GM21526 (cell line): ENCODE measurements at regions not wholly inside any gene's neighbourhood (a gene's known extent, or its start where the extent isn't known, plus 50 kb on each side); places are given as distances from the start of the nearest gene placed in this dataset.

ENCODE experiments used
- ATAC-seq: cut with Tn5 transposase; IDR thresholded peaks from one replicate; pipeline ENCODE4 v1.9.1; 2021; ENCODE audit warnings: moderate library complexity; ENCODE audit not compliant: unreplicated experiment, low FRiP score

GRCh38 chr10:83824099-83824498 is 315.2 kb upstream of the GHITM start:
- ATAC-seq = no peak

- no peak for ATAC-seq
Measured at GRCh38 chr10:83834096-83834495, 305.2 kb upstream of the GHITM start.

DNA sequence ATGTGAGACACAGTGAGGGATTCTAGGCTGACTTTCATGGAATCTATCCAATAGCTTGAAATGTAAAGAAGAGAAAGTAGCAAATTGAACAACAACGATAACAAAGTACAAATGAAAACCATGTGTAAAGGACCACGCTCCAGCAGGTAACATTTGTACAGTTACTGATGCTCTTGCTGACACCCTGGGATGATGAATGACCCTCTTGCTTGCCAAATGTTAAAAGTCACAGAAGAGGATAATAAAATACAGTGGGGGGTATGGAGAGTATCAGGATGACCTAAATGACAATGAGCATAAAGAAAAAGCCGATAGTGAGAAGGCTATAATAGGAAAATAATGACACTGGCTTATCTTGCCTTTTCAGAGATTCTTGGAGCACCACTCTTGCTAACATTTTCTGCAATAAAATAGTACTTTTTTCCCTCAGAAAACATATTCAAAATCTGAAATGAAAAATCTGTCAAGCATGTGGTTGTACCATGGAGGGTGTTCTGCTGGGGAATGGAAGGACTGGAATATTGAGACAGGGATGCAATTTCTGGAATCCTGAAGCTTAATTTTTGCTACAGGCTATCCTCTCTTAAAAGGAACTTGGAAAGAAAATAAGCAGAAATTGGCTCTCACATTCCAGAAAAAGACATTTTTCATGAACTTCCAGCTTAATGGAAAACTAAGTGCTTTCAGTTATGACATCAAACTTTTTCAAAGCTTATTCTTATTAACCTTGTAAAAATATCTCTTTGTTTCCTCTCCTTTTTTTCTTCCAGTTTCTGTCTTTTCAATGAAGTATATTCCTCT is 303.2 kb upstream of the GHITM start:
- ATAC-seq = no peak

DNA sequence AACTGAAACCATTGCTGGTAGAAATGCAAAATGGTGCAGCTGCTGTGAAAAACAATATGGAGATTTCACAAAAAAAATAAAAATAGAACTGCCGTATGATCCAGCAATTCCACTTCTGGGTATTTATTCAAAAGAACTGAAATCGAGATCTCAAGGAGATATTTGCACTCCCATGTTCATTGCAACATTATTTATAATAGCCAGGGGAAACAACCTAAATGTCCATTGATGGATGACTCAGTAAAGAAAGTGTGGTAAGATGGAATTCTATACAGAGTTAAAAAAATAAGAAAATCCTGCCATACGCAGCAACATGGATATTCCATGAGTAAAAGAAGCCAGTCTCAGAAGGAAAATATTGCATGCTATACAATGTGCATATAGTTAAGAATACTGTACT is 290.6 kb upstream of the GHITM start:
- no peak for ATAC-seq

GRCh38 chr10:83849150-83849549 is 290.2 kb upstream of the GHITM start:
- no peak for ATAC-seq

DNA sequence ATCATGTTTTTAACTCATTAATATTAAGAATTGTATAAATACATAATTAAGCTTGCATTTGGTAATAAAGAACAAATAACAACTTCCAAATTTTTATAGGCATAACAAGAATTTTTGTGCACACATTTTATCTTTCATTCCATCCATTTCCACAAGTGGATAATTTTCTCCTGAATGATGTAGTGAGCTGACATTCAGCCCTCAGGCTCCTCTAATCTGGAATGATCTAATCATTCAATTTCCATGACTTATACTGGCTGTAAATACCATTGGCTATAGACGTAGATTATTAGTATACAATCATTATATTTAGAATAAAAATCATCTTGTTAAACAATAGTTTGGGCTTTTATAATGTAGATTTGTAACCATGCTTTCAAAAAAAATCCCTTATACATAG is 287.2 kb upstream of the GHITM start:
- no peak for ATAC-seq

- no peak for ATAC-seq
Measured at GRCh38 chr10:83862723-83863122, 276.6 kb upstream of the GHITM start.

- no peak for ATAC-seq
Measured at GRCh38 chr10:83863283-83863966, 275.9 kb upstream of the GHITM start.

- ATAC-seq = no peak
Measured at GRCh38 chr10:83869898-83870297, 269.4 kb upstream of the GHITM start.

- peak; percentile 97 for ATAC-seq
Measured at GRCh38 chr10:83871187-83872081, 267.9 kb upstream of the GHITM start.

DNA sequence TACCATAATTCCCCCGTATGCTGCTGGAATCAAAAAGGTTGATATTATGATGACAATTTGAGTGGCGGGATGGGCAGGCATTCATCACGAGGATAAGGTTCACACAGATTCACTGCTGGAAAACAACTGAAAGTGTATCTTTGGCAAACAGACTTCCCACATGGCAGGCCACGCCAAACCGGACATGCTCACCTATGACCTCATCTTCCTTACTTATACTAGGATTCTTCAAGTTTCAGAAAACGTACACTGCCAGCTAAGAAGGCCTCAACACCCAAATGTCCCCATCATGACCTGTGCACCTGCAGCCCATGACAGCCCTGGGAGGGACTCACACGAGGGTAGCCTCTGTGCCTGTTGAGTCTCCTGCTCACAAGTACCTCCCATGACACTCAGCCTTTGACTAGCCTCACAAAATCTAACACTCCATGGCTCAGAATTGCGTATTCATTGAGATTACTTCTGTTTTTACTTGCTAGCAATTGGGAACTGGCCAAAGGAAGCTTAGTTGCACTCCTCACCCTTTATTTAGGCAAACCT is 259.0 kb upstream of the GHITM start:
- no peak for ATAC-seq

- ATAC-seq = no peak
Measured at GRCh38 chr10:83881661-83882060, 257.6 kb upstream of the GHITM start.

DNA sequence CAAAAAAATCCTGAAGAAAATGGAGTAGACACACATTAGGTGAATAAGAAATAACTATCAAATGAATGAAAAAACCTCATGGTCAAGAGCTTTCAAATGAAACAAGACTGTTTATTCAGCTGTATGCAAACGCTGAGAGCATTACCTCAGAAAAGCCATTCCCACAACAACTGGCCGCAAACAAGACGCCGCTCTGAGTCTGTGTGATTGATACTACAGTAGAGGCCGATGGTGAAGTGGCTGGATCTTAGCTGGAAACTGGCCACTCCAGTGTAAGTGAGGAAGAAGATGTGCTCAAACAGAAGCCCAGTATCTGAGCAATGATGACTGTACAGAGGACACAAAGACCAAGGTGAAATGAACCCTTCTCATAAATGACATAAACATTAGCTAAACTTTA is 252.4 kb upstream of the GHITM start:
- no peak for ATAC-seq

- ATAC-seq = no peak
Measured at GRCh38 chr10:83892737-83893136, 246.6 kb upstream of the GHITM start.

- ATAC-seq = no peak
Measured at GRCh38 chr10:83896219-83896618, 243.1 kb upstream of the GHITM start.

DNA sequence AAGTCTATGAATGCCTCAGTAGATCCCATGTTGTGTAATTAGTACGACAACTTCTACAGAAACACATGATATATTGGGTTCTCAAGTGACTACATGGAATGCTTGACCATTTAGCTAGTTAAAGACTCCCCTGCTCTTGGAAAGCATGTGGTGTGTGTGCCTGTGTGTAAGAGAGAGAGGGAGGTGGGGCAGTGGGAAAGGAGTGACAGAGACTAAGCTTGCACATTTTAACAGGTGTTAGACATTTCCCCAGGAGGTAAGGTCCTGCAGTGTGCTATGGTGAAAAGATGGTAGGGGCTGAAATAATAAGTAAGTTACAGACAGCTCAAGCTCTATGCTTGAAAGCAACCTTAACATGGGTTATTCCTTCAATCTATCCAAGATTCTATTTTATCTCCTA is 241.7 kb upstream of the GHITM start:
- no peak for ATAC-seq

- no peak for ATAC-seq
Measured at GRCh38 chr10:83908506-83908905, 230.8 kb upstream of the GHITM start.

DNA sequence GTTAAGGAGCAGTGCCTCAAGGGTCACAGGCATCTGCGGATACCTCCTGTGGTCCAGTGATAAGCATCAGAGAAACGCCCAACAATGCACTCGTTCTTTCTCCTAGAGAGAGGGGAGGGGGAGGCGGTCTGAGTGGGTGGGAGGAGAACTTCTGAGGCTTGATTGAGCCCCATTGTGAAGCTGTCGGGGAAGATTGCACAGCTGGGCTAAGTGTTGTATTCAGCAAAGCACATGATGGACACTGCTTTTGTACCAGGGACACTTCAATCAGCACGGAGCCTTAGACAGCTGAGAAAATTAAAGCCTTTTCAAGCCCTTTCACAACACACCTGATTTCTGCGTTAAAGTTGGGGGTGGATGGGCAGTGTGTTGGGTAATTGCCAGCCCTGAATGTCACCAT is 230.3 kb upstream of the GHITM start:
- no peak for ATAC-seq

DNA sequence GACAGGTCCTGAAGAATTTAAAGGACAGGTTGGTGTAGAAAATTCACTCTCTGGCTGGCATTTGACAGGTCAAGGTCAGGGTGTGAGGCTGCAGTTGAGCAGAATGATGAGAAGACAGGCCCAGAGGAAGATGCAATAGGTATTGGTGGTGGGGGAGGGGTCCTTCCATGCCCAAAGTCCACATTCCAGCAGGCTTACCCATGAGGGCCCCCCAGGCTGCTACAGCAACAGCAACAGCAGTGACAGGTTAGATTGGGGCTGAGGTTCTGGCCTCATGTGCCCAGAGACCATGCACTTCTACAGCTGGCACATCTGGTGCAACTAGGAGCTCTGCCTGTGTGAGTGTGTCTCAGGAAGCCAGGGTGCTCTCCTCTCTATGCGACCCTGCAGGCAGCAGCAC is 223.5 kb upstream of the GHITM start:
- ATAC-seq = no peak

- ATAC-seq = peak; percentile 74
Measured at GRCh38 chr10:83917537-83918506, 221.5 kb upstream of the GHITM start.
